WERI-Rb-1 (cell line): ENCODE measurements at regions not wholly inside any gene's neighbourhood (a gene's known extent, or its start where the extent isn't known, plus 50 kb on each side); places are given as distances from the start of the nearest gene placed in this dataset.

Experiments used
- DNase-seq: peaks from one replicate; pipeline ENCODE4 v3.0.0-alpha.2; 2020
- H3K27ac ChIP-seq: fragments of 250-450 bp; sonication (Bioruptor Pico); 2 replicates; pipeline ENCODE4 v1.5.1; 2020; ENCODE audit warnings: mild to moderate bottlenecking, moderate library complexity
- H3K27me3 ChIP-seq: fragments of 250-450 bp; sonication (Bioruptor Pico); 2 replicates; pipeline ENCODE4 v1.5.1; 2021; ENCODE audit warnings: mild to moderate bottlenecking, low read depth, moderate library complexity; ENCODE audit not compliant: insufficient read depth, severe bottlenecking
- H3K36me3 ChIP-seq: fragments of 250-450 bp; sonication (Bioruptor Pico); 2 replicates; pipeline ENCODE4 v1.5.1; 2020; ENCODE audit warnings: mild to moderate bottlenecking, moderate library complexity
- H3K4me3 ChIP-seq: 2 replicates; pipeline ENCODE4 v1.5.1; 2011; ENCODE audit warnings: low read depth, mild to moderate bottlenecking, control low read depth, low read length
- H3K9me3 ChIP-seq: fragments of 250-450 bp; sonication (Bioruptor Pico); 2 replicates; pipeline ENCODE4 v1.5.1; 2021; ENCODE audit warnings: mild to moderate bottlenecking, moderate library complexity; ENCODE audit not compliant: severe bottlenecking
- CTCF ChIP-seq: IDR thresholded peaks from 2 replicates; pipeline ENCODE4 v1.5.1; 2011; ENCODE audit warnings: low read depth, mild to moderate bottlenecking, control low read depth, inconsistent platforms, low read length

- peak; percentile 64 for DNase-seq
- peak; percentile 73 for TF ChIP-seq CTCF
- no peak overlapping the region for H3K27ac ChIP-seq
Measured at GRCh38 chr18:24734058-24734457, 273.6 kb downstream of the HRH4 start.

GRCh38 chr18:24735624-24736231 is 275.3 kb downstream of the HRH4 start:
- DNase-seq = no peak
- Histone ChIP-seq H3K27ac (no peak overlapping the region), H3K36me3 (no peaks in the 10 kb centered on the region), H3K9me3 (no peaks in the 10 kb centered on the region), H3K27me3 (no peaks in the 10 kb centered on the region), H3K4me3 (no peak overlapping the region)
- no peak for TF ChIP-seq CTCF

More at GRCh38 chr18:24734058-24734457, 273.6 kb downstream of the HRH4 start:
- Histone ChIP-seq H3K9me3 (no peaks in the 10 kb centered on the region), H3K27me3 (no peaks in the 10 kb centered on the region), H3K4me3 (no peak overlapping the region), H3K36me3 (no peaks in the 10 kb centered on the region)

GRCh38 chr18:24736662-24737330 is 276.4 kb downstream of the HRH4 start:
- Histone ChIP-seq H3K27me3 (no peaks in the 10 kb centered on the region), H3K27ac (no peak overlapping the region), H3K36me3 (no peaks in the 10 kb centered on the region), H3K9me3 (no peaks in the 10 kb centered on the region), H3K4me3 (no peak overlapping the region)
- TF ChIP-seq CTCF = no peak
- no peak for DNase-seq

GRCh38 chr18:24740829-24741228 is 280.4 kb downstream of the HRH4 start:
- H3K27ac ChIP-seq = no peak overlapping the region
- DNase-seq = no peak
- no peaks in the 10 kb centered on the region for H3K27me3 ChIP-seq
- no peaks in the 10 kb centered on the region for H3K9me3 ChIP-seq
- no peak overlapping the region for H3K4me3 ChIP-seq
- H3K36me3 ChIP-seq = no peaks in the 10 kb centered on the region
- no peak for TF ChIP-seq CTCF

- H3K4me3 ChIP-seq = no peak overlapping the region
- no peaks in the 10 kb centered on the region for H3K36me3 ChIP-seq
- no peaks in the 10 kb centered on the region for H3K27me3 ChIP-seq
- DNase-seq = no peak
- H3K9me3 ChIP-seq = no peaks in the 10 kb centered on the region
- TF ChIP-seq CTCF = no peak
- no peak overlapping the region for H3K27ac ChIP-seq
Measured at GRCh38 chr18:24741321-24741720, 280.9 kb downstream of the HRH4 start.
